ENCODE measurements at regions not wholly inside any gene's neighbourhood (a gene's known extent, or its start where the extent isn't known, plus 50 kb on each side); places are given as distances from the start of the nearest gene placed in this dataset.
"Not testable (repeated sequence)": the region's sequence is repeated elsewhere in the genome, so short reads cannot be mapped to it uniquely, and the experiment has no call there.

- DNase-seq (no peak), ATAC-seq (peak in 1 of 2 donors; percentile 24)
- H3K9me3 ChIP-seq (ENCODE audit: control insufficient read depth, low read length): no peaks in the 10 kb centered on the region
- H3K4me1 ChIP-seq (ENCODE audit: control insufficient read depth, insufficient read depth, low read length): no peaks in the 10 kb centered on the region
- H3K27ac ChIP-seq (ENCODE audit: low read length): no peak overlapping the region
- H3K4me3 ChIP-seq (ENCODE audit: low read length): no peak overlapping the region
- WGBS: 58% methylated on average over 12 of the region's 12 CpGs
- no peaks in the 10 kb centered on the region for H3K27me3 ChIP-seq (ENCODE audit: control insufficient read depth, insufficient read depth)
- intact Hi-C loops (cut with DNase I): no loop called here
Measured at GRCh38 chr22:11360632-11361031, 4167.4 kb upstream of the OR11H1 start.

DNA sequence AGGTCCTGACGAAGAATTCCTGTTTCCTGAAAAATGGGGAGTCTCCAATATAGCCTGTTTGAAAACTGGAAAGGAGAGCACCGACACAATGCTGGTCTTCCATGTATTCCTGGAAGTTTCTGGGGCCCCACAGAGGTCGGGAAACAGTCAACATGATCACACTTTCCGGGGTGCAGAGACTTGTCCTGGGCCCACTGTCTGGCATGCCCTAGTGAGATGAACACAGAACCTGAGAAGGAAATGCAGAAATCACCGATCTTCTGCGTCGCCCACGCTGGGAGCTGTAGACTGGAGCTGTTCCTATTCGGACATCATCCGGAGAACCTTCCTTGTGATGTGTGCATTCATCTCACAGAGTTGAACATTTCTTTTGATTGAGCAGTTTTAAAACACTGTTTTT is 4166.5 kb upstream of the OR11H1 start:
- ATAC-seq; H3K4me3 ChIP-seq (ENCODE audit: low read length); H3K4me1 ChIP-seq (ENCODE audit: control insufficient read depth, insufficient read depth, low read length); H3K9me3 ChIP-seq (ENCODE audit: control insufficient read depth, low read length); H3K27ac ChIP-seq (ENCODE audit: low read length); H3K27me3 ChIP-seq (ENCODE audit: control insufficient read depth, insufficient read depth); intact Hi-C loops (cut with DNase I): not testable (repeated sequence)
- WGBS: 68% methylated on average over 10 of the region's 10 CpGs
- peak in 1 of 3 donors; percentile 22 for DNase-seq

GRCh38 chr22:11369612-11370307 is 4158.2 kb upstream of the OR11H1 start:
- intact Hi-C loops (cut with DNase I); H3K4me1 ChIP-seq (ENCODE audit: control insufficient read depth, insufficient read depth, low read length); DNase-seq; H3K9me3 ChIP-seq (ENCODE audit: control insufficient read depth, low read length); H3K27ac ChIP-seq (ENCODE audit: low read length); H3K27me3 ChIP-seq (ENCODE audit: control insufficient read depth, insufficient read depth); H3K4me3 ChIP-seq (ENCODE audit: low read length); ATAC-seq: not testable (repeated sequence)
- 60% methylated on average over 1 of the region's 2 CpGs for WGBS

- H3K27ac ChIP-seq (ENCODE audit: low read length); intact Hi-C loops (cut with DNase I); H3K4me1 ChIP-seq (ENCODE audit: control insufficient read depth, insufficient read depth, low read length); H3K9me3 ChIP-seq (ENCODE audit: control insufficient read depth, low read length); H3K27me3 ChIP-seq (ENCODE audit: control insufficient read depth, insufficient read depth); H3K4me3 ChIP-seq (ENCODE audit: low read length); DNase-seq: not testable (repeated sequence)
- WGBS: no CpG with 5 or more reads among the region's 1 CpG
- peak in 1 of 2 donors; percentile 38 for ATAC-seq
Measured at GRCh38 chr22:11370311-11370710, 4157.7 kb upstream of the OR11H1 start.

All from right cardiac atrium (tissue), 5 donors.